Choroid plexus epithelial cell (primary cell): ENCODE measurements at regions not wholly inside any gene's neighbourhood (a gene's known extent, or its start where the extent isn't known, plus 50 kb on each side); places are given as distances from the start of the nearest gene placed in this dataset.
A peak's percentile ranks its signal among the peaks of the same experiment; 100 is the strongest.

Experiments used
- DNase-seq: peaks from one replicate; pipeline ENCODE4 v3.0.0-alpha.2; 2010; ENCODE audit warnings: low read depth
- H3K4me3 ChIP-seq: 2 replicates; pipeline ENCODE4 v1.5.1; 2011; ENCODE audit warnings: low read depth, mild to moderate bottlenecking, control low read depth, low read length, moderate library complexity
- CTCF ChIP-seq: conservative IDR thresholded peaks from 2 replicates; pipeline ENCODE4 v1.5.1; 2011; ENCODE audit warnings: low read depth, mild to moderate bottlenecking, control low read depth, inconsistent platforms, low read length, moderate library complexity

- H3K4me3 ChIP-seq = no peak overlapping the region
- no peak for DNase-seq
- TF ChIP-seq CTCF = no peak
Measured at GRCh38 chr3:82067420-82067819, 306.0 kb upstream of the GBE1 start.

DNA sequence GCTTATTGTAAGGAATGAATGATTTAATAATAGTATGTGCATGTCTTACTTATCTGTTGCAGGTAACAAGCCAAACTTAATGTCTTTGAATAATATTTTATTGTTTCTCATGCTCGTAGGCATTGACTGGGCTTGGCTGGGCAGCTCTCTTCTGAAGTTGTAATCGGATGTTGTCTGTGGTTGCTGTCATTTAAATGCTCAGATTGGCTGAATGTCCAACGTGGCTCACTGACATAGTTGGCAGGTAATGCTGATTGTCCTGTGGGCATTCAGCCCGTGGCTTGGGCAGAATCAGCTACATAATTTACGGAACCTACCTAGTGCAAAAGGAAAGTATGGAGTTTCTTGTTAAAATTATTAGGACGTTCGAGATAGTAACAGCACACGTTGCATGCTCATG lies 297.4 kb upstream of the GBE1 start:
- H3K4me3 ChIP-seq = no peak overlapping the region
- TF ChIP-seq CTCF = no peak
- no peak for DNase-seq

GRCh38 chr3:82055792-82056191 lies 294.3 kb upstream of the GBE1 start:
- peak; percentile 29 for DNase-seq
- TF ChIP-seq CTCF = no peak
- H3K4me3 ChIP-seq = no peak overlapping the region

DNA sequence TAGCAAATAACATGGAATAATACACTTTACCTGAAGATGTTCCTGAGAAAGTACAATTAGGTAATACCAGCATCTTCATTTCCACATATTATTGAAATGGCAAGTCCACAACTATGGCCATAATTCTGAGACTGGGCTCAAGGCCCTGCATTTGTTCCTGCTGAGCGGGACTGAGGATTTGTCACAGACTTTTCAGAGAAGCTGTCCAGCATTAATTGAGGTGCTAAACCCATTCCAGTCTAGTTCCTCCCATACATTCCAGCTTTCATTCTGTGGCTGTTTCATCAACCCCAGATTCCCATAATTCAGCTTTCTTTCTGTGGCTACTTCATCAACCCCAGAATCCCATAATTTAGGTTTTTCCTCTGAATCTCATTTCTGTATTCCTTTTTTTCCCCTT lies 293.4 kb upstream of the GBE1 start:
- no peak for TF ChIP-seq CTCF
- no peak for DNase-seq
- H3K4me3 ChIP-seq = no peak overlapping the region

DNA sequence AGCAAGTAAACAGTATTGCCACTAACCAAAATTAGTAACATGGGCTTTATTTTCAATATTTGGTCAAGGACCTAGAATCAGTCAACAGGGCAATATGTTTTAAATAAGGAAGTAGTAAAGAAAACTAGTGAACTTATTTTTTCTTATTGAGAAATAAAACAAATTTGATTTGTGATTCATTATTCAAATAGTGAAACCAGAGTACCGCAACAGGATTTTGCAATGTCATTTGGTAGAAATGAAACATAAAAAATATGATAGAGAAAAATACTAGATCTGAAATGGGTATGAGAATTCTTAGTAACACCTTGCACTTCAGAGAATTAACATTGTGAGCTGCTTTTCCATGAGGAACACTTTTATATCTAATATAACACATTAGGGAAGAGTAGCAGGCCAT lies 291.8 kb upstream of the GBE1 start:
- no peak for TF ChIP-seq CTCF
- no peak overlapping the region for H3K4me3 ChIP-seq

DNA sequence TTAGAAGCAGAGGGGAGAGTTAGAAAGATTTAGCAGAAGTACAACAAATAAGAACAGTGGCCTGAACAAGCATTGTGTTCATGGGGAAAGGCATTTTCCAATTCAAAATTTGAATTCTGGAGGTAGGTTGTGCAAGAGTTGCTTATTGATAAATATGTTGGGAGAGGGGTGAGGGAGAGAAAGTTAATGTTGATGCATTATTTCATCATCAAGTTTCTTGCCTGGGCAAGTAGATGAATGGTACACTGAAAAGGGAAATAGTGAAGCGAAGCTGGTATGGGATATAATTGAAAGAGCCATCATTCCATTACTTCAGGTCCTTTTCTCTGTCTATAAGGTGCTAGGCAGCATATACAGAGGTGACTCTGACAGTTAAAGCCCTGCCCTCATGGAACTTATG lies 288.9 kb upstream of the GBE1 start:
- H3K4me3 ChIP-seq = no peak overlapping the region
- TF ChIP-seq CTCF = no peak
- no peak for DNase-seq

More for the DNA sequence above, 291.8 kb upstream of the GBE1 start:
- DNase-seq = no peak

DNA sequence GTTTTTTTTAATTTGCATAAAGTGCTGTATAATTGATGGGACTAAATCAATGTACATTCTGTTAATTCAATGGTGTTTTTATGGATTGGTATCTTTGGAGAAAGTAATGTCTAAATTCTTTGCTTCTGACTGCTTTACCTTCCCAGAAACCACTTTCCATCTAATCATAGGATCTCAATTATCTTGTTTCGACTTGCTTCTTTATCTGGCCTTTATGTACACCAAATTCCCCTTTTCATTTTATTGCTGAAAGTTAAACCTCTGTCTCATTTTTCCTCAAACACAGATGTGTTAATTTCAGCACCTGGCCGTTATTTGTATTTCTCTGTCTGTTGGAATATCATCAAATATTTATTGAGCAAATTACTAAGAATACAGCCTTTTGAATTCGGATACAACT lies 287.3 kb upstream of the GBE1 start:
- TF ChIP-seq CTCF = no peak
- H3K4me3 ChIP-seq = no peak overlapping the region
- DNase-seq = no peak
